ENCODE measurements at regions not wholly inside any gene's neighbourhood (a gene's known extent, or its start where the extent isn't known, plus 50 kb on each side); places are given as distances from the start of the nearest gene placed in this dataset.
A peak's percentile ranks its signal among the peaks of the same experiment; 100 is the strongest.

- peaks cover 23% of the 10 kb centered on the region for H3K4me1 ChIP-seq (ENCODE audit: insufficient read depth)
- H3K27ac ChIP-seq (ENCODE audit: low read depth) = peak overlapping the region; percentile 17
- no peaks in the 10 kb centered on the region for H3K36me3 ChIP-seq (ENCODE audit: insufficient read depth)
- no peaks in the 10 kb centered on the region for H3F3A ChIP-seq (replicated peaks; ENCODE audit: low read depth)
- H3K27ac Mint-ChIP-seq = peak overlapping the region; percentile 59; the same call in 1 of the 2 replicates
- H3K27me3 Mint-ChIP-seq (ENCODE audit: insufficient read depth, low read depth, poor library complexity) = peaks cover 3% of the 10 kb centered on the region
- DNase-seq (ENCODE audit: low spot score) (peak; percentile 69), ATAC-seq (peak; percentile 97)
- H3K4me3 Mint-ChIP-seq = no peak overlapping the region
- no peaks in the 10 kb centered on the region for H4K20me1 ChIP-seq (replicated peaks; ENCODE audit: insufficient read depth)
- peak overlapping the region; percentile 70; the same call in 1 of the 2 replicates for H2AFZ ChIP-seq
- H3K36me3 Mint-ChIP-seq (ENCODE audit: low read depth) = no peaks in the 10 kb centered on the region
- peak overlapping the region; percentile 50 for H3K4me2 ChIP-seq
- no peaks in the 10 kb centered on the region; the same call in 1 of the 2 replicates for H3K9me2 ChIP-seq (ENCODE audit: insufficient read depth)
- TF ChIP-seq ZNF114 (CRISPR knock-in tag; IDR thresholded peaks at IDR 0.05) (peak; percentile 35; the same call in 1 of the 2 replicates), ZNF462 (CRISPR knock-in tag; IDR thresholded peaks at IDR 0.05) (peak; percentile 62; the same call in 1 of the 2 replicates), CREB1 (CRISPR knock-in tag; IDR thresholded peaks at IDR 0.05; ENCODE audit: low read depth) (0 out of 2 replicates have a peak, but pooled peaks have one; percentile 30), NANOG (IDR thresholded peaks at IDR 0.05; ENCODE audit: borderline replicate concordance) (peak; percentile 32; the same call in 1 of the 2 replicates), POLR2AphosphoS5 (IDR thresholded peaks at IDR 0.05; ENCODE audit: low read depth) (no peak)
- no peak overlapping the region for H3K4me3 ChIP-seq
- H3K79me2 ChIP-seq (replicated peaks; ENCODE audit: insufficient read depth) = no peaks in the 10 kb centered on the region
- peaks cover 29% of the 10 kb centered on the region for H3K4me1 Mint-ChIP-seq
- H3K27me3 ChIP-seq (ENCODE audit: insufficient read depth) = no peaks in the 10 kb centered on the region
- no peaks in the 10 kb centered on the region; the same call in 2 of the 3 replicates for H3K9me3 Mint-ChIP-seq
Measured at GRCh38 chr9:14515571-14516198, 177.5 kb downstream of the ZDHHC21 start.

DNA sequence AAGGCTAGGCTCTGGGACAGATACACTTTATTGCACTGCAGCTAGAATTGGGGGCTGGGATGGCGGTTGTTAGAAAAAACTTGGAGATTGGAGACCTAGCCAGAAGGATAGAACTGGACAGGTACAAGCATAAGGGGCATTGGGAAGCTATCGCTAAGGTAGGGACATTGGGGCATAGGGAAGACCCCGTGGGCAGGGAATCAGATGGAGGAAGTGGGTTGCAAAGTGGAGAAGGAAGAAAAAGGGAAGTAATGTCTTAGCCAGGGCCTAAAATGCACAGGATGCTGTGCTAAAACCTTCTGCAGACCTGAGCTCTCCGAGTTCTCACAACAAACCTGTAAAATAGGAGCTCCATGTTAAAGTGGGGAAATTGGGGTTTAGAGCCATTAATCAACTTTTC lies 178.2 kb downstream of the ZDHHC21 start:
- DNase-seq (ENCODE audit: low spot score) (no peak), ATAC-seq (no peak)
- Mint-ChIP-seq H3K27me3 (ENCODE audit: insufficient read depth, low read depth, poor library complexity) (peaks cover 3% of the 10 kb centered on the region), H3K27ac (peak overlapping the region; percentile 59; the same call in 1 of the 2 replicates), H3K4me3 (no peak overlapping the region), H3K9me3 (no peaks in the 10 kb centered on the region; the same call in 2 of the 3 replicates), H3K36me3 (ENCODE audit: low read depth) (no peaks in the 10 kb centered on the region), H3K4me1 (peaks cover 29% of the 10 kb centered on the region)
- no peaks in the 10 kb centered on the region for H3K36me3 ChIP-seq (ENCODE audit: insufficient read depth)
- no peaks in the 10 kb centered on the region for H4K20me1 ChIP-seq (replicated peaks; ENCODE audit: insufficient read depth)
- peak overlapping the region; percentile 50 for H3K4me2 ChIP-seq
- H3K9me2 ChIP-seq (ENCODE audit: insufficient read depth) = no peaks in the 10 kb centered on the region; the same call in 1 of the 2 replicates
- no peak overlapping the region for H3K4me3 ChIP-seq
- H2AFZ ChIP-seq = peak overlapping the region; percentile 70; the same call in 1 of the 2 replicates
- H3K79me2 ChIP-seq (replicated peaks; ENCODE audit: insufficient read depth) = no peaks in the 10 kb centered on the region
- H3K27me3 ChIP-seq (ENCODE audit: insufficient read depth) = no peaks in the 10 kb centered on the region
- H3F3A ChIP-seq (replicated peaks; ENCODE audit: low read depth) = no peaks in the 10 kb centered on the region
- peaks cover 23% of the 10 kb centered on the region for H3K4me1 ChIP-seq (ENCODE audit: insufficient read depth)
- H3K27ac ChIP-seq (ENCODE audit: low read depth) = 0 out of 2 replicates have a peak overlapping the region, but pooled peaks have one; percentile 5
- TF ChIP-seq JUNB (IDR thresholded peaks at IDR 0.05; ENCODE audit: unreplicated experiment) = no peak
- no peak for TF ChIP-seq EZH2 (IDR thresholded peaks at IDR 0.05; ENCODE audit: low read depth, unreplicated experiment)
- TF ChIP-seq, protein P1, sequence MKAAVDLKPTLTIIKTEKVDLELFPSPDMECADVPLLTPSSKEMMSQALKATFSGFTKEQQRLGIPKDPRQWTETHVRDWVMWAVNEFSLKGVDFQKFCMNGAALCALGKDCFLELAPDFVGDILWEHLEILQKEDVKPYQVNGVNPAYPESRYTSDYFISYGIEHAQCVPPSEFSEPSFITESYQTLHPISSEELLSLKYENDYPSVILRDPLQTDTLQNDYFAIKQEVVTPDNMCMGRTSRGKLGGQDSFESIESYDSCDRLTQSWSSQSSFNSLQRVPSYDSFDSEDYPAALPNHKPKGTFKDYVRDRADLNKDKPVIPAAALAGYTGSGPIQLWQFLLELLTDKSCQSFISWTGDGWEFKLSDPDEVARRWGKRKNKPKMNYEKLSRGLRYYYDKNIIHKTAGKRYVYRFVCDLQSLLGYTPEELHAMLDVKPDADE (IDR thresholded peaks at IDR 0.05) = no peak
- no peak for TF ChIP-seq NANOG (IDR thresholded peaks at IDR 0.05; ENCODE audit: borderline replicate concordance)
- TF ChIP-seq POLR2AphosphoS5 (IDR thresholded peaks at IDR 0.05; ENCODE audit: low read depth) = no peak
